T-cell (primary cell): ENCODE measurements at regions not wholly inside any gene's neighbourhood (a gene's known extent, or its start where the extent isn't known, plus 50 kb on each side); places are given as distances from the start of the nearest gene placed in this dataset.
A peak's percentile ranks its signal among the peaks of the same experiment; 100 is the strongest.

Experiments used
- ATAC-seq, 4 experiments: fragments of 200-7000 bp in 3 of 4; fragments of 150-1000 bp in 1 of 4; cut with Tn5 transposase; replicated peaks in 1 of 4; 1 replicate in 3 of 4; 2 replicates in 1 of 4; pipeline ENCODE4 v1.10.0; 2021; ENCODE audit warnings: moderate library complexity in 3 of 4, mild to moderate bottlenecking in 2 of 4, moderate number of reproducible peaks in 1 of 4
- CTCF ChIA-PET, 2 donors: fragments of 300-600 bp; sonication (Branson Sonifier 250); formaldehyde crosslinking; loops; one replicate each; lab custom pipeline; 2022; ENCODE audit warnings: antibody characterized with exemption in 2 of 2; lab: Charles Lee
- POLR2A ChIA-PET, 2 donors: fragments of 300-600 bp; sonication (Branson Sonifier 250); formaldehyde crosslinking; loops; one replicate each; lab custom pipeline; 2022; ENCODE audit warnings: antibody characterized with exemption in 2 of 2; lab: Charles Lee
- DNase-seq, 35 experiments: peaks; one replicate each; pipeline versions ENCODE4 v3.0.0 to v3.0.0-alpha.2; 2013 to 2023
- H3K27ac ChIP-seq: one replicate; pipeline ENCODE4 v1.5.1; 2013; ENCODE audit warnings: low read length
- H3K27me3 ChIP-seq, 2 experiments: replicated peaks in 1 of 2; 1 replicate in 1 of 2; 2 replicates in 1 of 2; pipeline versions ENCODE4 v1.6.1 to v1.7.0; 2013; ENCODE audit warnings: low read length in 1 of 2, mixed read lengths in 1 of 2; ENCODE audit not compliant: control insufficient read depth in 2 of 2, insufficient read depth in 2 of 2; ENCODE audit errors: extremely low read depth in 1 of 2
- H3K36me3 ChIP-seq, 2 donors: 1 replicate in 1 of 2; 2 replicates in 1 of 2; pipeline versions ENCODE4 v1.6.1 to v1.7.0; 2013; ENCODE audit warnings: low read length in 1 of 2; ENCODE audit not compliant: control insufficient read depth in 2 of 2, insufficient read depth in 1 of 2; ENCODE audit errors: extremely low read depth in 1 of 2
- H3K4me1 ChIP-seq, 2 experiments: 1 replicate in 1 of 2; 2 replicates in 1 of 2; pipeline versions ENCODE4 v1.6.1 to v1.7.0; 2013; ENCODE audit warnings: low read length in 2 of 2, mixed read lengths in 1 of 2; ENCODE audit not compliant: insufficient read depth in 2 of 2, control insufficient read depth in 1 of 2; ENCODE audit errors: extremely low read depth in 1 of 2
- H3K4me3 ChIP-seq, 2 donors: 1 replicate in 1 of 2; 2 replicates in 1 of 2; pipeline versions ENCODE4 v1.5.1 to v1.7.0; 2013; ENCODE audit warnings: mild to moderate bottlenecking in 2 of 2, low read length in 1 of 2, moderate library complexity in 1 of 2; ENCODE audit not compliant: control insufficient read depth in 1 of 2; ENCODE audit errors: extremely low read depth in 1 of 2
- H3K9me3 ChIP-seq: 2 replicates; pipeline ENCODE4 v1.7.0; 2013
- H3K27ac Mint-ChIP-seq, 2 donors: one replicate each; pipeline ENCODE4 v1.8.0; 2020 to 2021; ENCODE audit warnings: mild to moderate bottlenecking in 2 of 2, mixed read lengths in 2 of 2
- H3K27me3 Mint-ChIP-seq, 2 donors: one replicate each; pipeline ENCODE4 v1.8.0; 2021 to 2022; ENCODE audit warnings: mixed read lengths in 2 of 2
- H3K36me3 Mint-ChIP-seq: one replicate; pipeline ENCODE4 v1.8.0; 2021; ENCODE audit warnings: mixed read lengths
- H3K4me1 Mint-ChIP-seq, 3 donors: one replicate each; pipeline ENCODE4 v1.8.0; 2020 to 2022; ENCODE audit warnings: mixed read lengths in 3 of 3, mild to moderate bottlenecking in 1 of 3
- H3K4me3 Mint-ChIP-seq, 3 donors: one replicate each; pipeline ENCODE4 v1.8.0; 2020 to 2022; ENCODE audit warnings: mild to moderate bottlenecking in 3 of 3, mixed read lengths in 3 of 3, moderate library complexity in 3 of 3
- H3K9me3 Mint-ChIP-seq, 3 donors: one replicate each; pipeline ENCODE4 v1.8.0; 2020 to 2022; ENCODE audit warnings: mixed read lengths in 3 of 3
- WGBS: methylation state at CpG from one replicate; pipeline ENCODE4 v1.1.5; 2013; ENCODE audit warnings: missing lambda C conversion rate; ENCODE audit not compliant: insufficient coverage; 5-methylcytosine and 5-hydroxymethylcytosine counted together

DNA sequence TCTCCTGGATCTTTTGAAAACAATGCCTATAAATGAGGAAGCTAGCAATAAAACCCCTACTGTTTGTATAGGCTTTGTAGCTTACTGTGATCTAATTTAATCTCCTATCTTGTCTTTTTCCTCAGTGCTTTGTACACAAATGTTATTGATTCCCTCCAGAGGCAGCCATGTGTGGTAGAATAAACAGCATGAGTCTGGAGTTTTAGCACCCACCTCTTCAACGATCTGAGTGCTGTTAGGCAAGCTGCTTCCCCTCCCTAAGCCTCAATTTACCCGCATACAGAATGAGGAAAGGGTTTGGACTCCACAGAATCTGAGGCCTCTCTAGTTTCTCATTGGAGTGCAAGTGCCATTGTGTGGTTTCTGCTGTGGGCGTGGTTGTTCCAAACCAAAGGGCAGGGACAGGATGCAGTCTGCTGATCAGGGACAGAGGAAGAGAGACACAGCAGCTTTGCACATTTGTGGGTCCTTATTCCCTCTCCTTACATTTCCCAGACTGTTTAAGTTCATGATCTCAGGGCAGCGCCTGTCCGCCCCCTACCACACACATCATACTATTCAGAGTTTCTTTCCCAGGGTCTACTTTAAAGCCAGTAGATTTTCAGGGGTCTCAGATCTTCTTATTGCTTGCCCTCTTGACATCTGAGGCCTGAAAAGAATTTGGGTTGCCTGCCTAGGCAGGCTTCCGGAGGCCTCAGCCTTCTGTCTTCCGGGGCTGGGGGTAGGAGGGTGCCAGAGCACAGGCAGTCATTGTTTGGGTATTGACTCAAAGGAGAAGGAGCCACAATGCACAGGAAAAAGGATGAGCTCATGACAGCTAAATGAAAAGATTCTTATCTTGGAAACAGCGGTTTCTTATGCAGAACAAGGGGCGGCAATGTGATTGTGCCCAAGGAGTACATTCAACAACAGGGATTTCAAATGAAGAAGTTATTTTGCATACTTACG, 114.9 kb upstream of the TEX13D start:
- Mint-ChIP-seq H3K9me3 (no peaks in the 10 kb centered on the region), H3K27me3 (no peaks in the 10 kb centered on the region), H3K27ac (peak overlapping the region; percentile 86 to 99), H3K36me3 (no peaks in the 10 kb centered on the region), H3K4me1 (peaks cover 73 to 83% (median 78%) of the 10 kb centered on the region in 3 donors), H3K4me3 (peak overlapping the region; percentile 54 to 71 (median 65))
- Histone ChIP-seq H3K36me3 (no peaks in the 10 kb centered on the region), H3K9me3 (no peaks in the 10 kb centered on the region), H3K4me3 (peak overlapping the region; percentile 1 to 2), H3K27ac (peak overlapping the region; percentile 83), H3K27me3 (no peaks in the 10 kb centered on the region), H3K4me1 (peaks cover 48 to 52% of the 10 kb centered on the region in 2 experiments)
- ATAC-seq (peak; percentile 94 to 97 (median 96)), DNase-seq (peak; percentile 38 to 79 (median 60))
- ChIA-PET CTCF (interaction anchor here (0.6 to 1.1 kb wide), 7 partner anchors 16 to 207 kb away, joined by 3 to 8 read pairs (median 3); no protein-coding TSS in a partner anchor), POLR2A (interaction anchor here in 1 of 2 donors (1.0 kb wide), 2 partner anchors 129 to 130 kb away, joined by 3 to 4 read pairs; partner anchors contain the start of gene SH2D1A)
- 0% methylated on average over 3 of the region's 10 CpGs for WGBS

DNA sequence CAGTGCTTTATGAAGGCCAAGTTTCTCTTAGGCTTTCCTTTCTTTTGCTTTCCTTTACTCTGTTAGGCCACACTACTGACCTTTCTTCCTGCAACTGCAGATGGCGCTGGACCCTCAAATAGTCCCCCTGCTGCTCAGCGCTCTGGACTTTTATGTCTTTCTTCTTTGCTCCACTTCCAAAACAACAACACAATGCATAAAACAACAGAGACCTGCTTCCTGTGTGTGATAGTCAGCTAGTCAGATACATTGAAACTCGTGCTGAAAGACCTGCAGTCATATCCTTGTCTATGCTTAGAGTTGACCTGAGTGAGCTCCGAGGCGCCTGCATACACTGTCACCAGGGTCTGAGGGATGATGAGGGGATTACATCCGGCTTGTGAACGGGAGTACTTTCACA, 108.9 kb upstream of the TEX13D start:
- Mint-ChIP-seq H3K4me3 (peak overlapping the region in 1 of 3 donors; percentile 2), H3K4me1 (peaks cover 46 to 62% (median 50%) of the 10 kb centered on the region in 3 donors), H3K27ac (peak overlapping the region; percentile 56 to 72), H3K9me3 (no peaks in the 10 kb centered on the region), H3K36me3 (no peaks in the 10 kb centered on the region), H3K27me3 (no peaks in the 10 kb centered on the region)
- WGBS = 40% methylated on average over 1 of the region's 7 CpGs
- Histone ChIP-seq H3K4me1 (peaks cover 30 to 32% of the 10 kb centered on the region in 2 experiments), H3K9me3 (no peaks in the 10 kb centered on the region), H3K36me3 (no peaks in the 10 kb centered on the region), H3K27ac (peak overlapping the region; percentile 29), H3K4me3 (no peak overlapping the region), H3K27me3 (no peaks in the 10 kb centered on the region)
- peak in 3 of 4 experiments; percentile 54 to 62 (median 61) for ATAC-seq
- CTCF ChIA-PET = no interaction called here
- POLR2A ChIA-PET = interaction anchor here in 1 of 2 donors (0.5 kb wide), 1 partner anchor 11 kb away, joined by 3 read pairs; no protein-coding TSS in a partner anchor
- peak in 1 of 35 experiments; percentile 51 for DNase-seq

DNA sequence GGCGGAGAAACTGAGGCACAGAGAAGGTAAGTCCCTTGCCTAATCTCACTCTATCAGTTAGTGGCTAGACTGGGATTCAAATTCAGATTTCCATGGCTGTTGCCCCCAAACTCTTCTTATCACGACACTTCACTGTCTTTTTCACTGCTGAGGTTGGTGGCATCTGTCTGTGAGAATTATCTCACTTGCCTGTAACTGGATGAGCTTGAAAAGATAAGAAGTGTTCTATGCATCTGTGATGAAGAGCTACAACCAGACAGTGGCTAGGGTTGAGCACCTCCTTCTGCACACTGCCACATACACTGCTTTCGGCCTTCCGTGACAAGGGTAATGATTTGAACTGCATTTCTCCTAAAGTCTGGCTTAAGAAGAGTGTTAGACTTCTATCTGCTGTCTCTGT, 107.9 kb upstream of the TEX13D start:
- peak overlapping the region in 1 of 2 donors; percentile 66 for H3K27ac Mint-ChIP-seq
- H3K4me1 ChIP-seq = peaks cover 22 to 23% of the 10 kb centered on the region in 2 experiments
- no peaks in the 10 kb centered on the region for H3K36me3 ChIP-seq
- H3K27ac ChIP-seq = peak overlapping the region; percentile 29
- no peaks in the 10 kb centered on the region for H3K9me3 ChIP-seq
- H3K4me1 Mint-ChIP-seq = peaks cover 36 to 52% (median 40%) of the 10 kb centered on the region in 3 donors
- DNase-seq (no peak), ATAC-seq (peak in 1 of 4 experiments; percentile 27)
- ChIA-PET POLR2A (interaction anchor here in 1 of 2 donors (0.6 kb wide), 1 partner anchor 460 kb away, joined by 6 read pairs; no protein-coding TSS in a partner anchor), CTCF (no interaction called here)
- no peaks in the 10 kb centered on the region for H3K27me3 ChIP-seq
- H3K27me3 Mint-ChIP-seq = no peaks in the 10 kb centered on the region
- no CpG with 5 or more reads among the region's 4 CpGs for WGBS
- H3K36me3 Mint-ChIP-seq = no peaks in the 10 kb centered on the region
- no peak overlapping the region for H3K4me3 ChIP-seq
- H3K9me3 Mint-ChIP-seq = no peaks in the 10 kb centered on the region
- H3K4me3 Mint-ChIP-seq = peak overlapping the region in 1 of 3 donors; percentile 2

DNA sequence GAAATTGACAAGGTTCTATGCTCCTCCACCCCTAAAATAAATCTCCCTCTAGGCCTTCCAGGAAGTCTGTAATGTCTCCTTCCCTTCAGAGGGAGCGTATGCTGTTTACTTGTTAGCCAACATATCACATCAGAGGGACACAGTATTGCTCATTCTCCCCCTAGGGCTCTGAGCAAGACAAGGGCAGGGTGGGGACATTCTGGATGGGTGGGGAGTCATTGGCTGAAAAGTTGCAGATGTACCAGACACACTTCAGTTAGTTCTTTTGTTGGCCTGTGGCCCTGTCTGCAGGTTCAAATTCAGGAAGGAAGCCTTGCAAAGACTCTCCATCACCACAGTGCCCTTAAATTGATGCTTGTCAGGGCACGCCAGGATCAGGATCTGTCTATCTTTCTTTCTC, 106.3 kb upstream of the TEX13D start:
- Mint-ChIP-seq H3K4me1 (peaks cover 27 to 39% (median 30%) of the 10 kb centered on the region in 3 donors), H3K27ac (peak overlapping the region in 1 of 2 donors; percentile 34), H3K9me3 (no peaks in the 10 kb centered on the region), H3K4me3 (no peak overlapping the region), H3K27me3 (peaks cover 0 to 4% of the 10 kb centered on the region in 2 donors), H3K36me3 (no peaks in the 10 kb centered on the region)
- Histone ChIP-seq H3K36me3 (no peaks in the 10 kb centered on the region), H3K4me1 (peaks cover 20 to 22% of the 10 kb centered on the region in 2 experiments), H3K9me3 (no peaks in the 10 kb centered on the region), H3K27me3 (no peaks in the 10 kb centered on the region), H3K4me3 (no peak overlapping the region), H3K27ac (peak overlapping the region; percentile 43)
- POLR2A ChIA-PET = no interaction called here
- ATAC-seq (peak in 2 of 4 experiments; percentile 41 to 43), DNase-seq (peak in 1 of 35 experiments; percentile 28)
- CTCF ChIA-PET = interaction anchor here in 1 of 2 donors (0.7 kb wide), 1 partner anchor 116 kb away, joined by 3 read pairs; no protein-coding TSS in a partner anchor
- 100% methylated on average over 1 of the region's 2 CpGs for WGBS

DNA sequence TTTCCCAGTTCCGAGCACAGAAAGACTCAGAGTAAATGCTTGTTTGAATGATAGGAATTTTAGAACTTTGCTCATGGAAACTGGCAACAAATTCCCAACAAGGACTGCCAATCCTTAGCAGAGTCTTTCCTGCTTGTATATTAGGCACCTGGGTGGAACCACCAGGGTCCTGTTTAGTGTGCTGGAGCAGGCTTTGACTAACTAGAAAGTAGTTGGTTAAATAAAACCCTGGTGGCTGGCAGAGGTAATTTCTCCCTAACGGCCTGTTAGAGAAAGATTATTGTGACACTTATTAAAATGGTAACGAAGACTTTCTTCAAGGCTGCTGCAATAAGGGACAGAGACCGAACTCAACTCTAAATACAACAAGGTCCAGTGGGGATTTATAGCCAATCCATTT, 103.6 kb upstream of the TEX13D start:
- no peaks in the 10 kb centered on the region for H3K9me3 Mint-ChIP-seq
- no CpG with 5 or more reads among the region's 4 CpGs for WGBS
- Histone ChIP-seq H3K27ac (no peak overlapping the region), H3K27me3 (no peaks in the 10 kb centered on the region), H3K4me1 (peaks cover 11 to 31% of the 10 kb centered on the region in 2 experiments), H3K9me3 (no peaks in the 10 kb centered on the region), H3K36me3 (no peaks in the 10 kb centered on the region), H3K4me3 (no peak overlapping the region)
- no peaks in the 10 kb centered on the region for H3K36me3 Mint-ChIP-seq
- H3K4me1 Mint-ChIP-seq = peaks cover 17 to 29% (median 24%) of the 10 kb centered on the region in 3 donors
- ChIA-PET POLR2A (no interaction called here), CTCF (no interaction called here)
- peaks cover 0 to 4% of the 10 kb centered on the region in 2 donors for H3K27me3 Mint-ChIP-seq
- no peak overlapping the region for H3K4me3 Mint-ChIP-seq
- no peak for ATAC-seq
- H3K27ac Mint-ChIP-seq = no peak overlapping the region
- DNase-seq = no peak

DNA sequence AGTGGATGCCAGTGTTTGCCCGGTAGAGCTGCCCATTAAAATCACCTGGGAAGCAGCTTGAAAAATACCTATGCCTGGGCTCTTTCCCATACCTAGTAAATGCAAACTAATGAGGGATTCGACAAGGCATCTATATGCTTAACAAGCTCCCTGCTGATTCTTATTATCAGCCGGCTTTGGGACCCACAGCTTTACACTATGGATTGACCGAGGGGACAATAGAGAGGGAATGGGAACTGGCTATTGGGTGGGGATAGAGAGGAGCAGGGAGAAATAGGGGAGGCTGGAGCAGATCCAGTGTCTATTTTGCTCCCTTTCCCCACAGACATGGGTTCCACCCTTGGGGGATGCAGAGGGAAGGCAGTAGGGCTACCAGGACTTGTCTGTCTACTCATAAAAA, 103.1 kb upstream of the TEX13D start:
- ChIA-PET POLR2A (no interaction called here), CTCF (no interaction called here)
- Histone ChIP-seq H3K27me3 (no peaks in the 10 kb centered on the region), H3K9me3 (no peaks in the 10 kb centered on the region), H3K36me3 (no peaks in the 10 kb centered on the region), H3K27ac (no peak overlapping the region), H3K4me1 (peaks cover 11 to 27% of the 10 kb centered on the region in 2 experiments), H3K4me3 (no peak overlapping the region)
- Mint-ChIP-seq H3K4me1 (peaks cover 12 to 25% (median 23%) of the 10 kb centered on the region in 3 donors), H3K9me3 (no peaks in the 10 kb centered on the region), H3K4me3 (no peak overlapping the region), H3K27ac (no peak overlapping the region), H3K27me3 (peaks cover 0 to 4% of the 10 kb centered on the region in 2 donors), H3K36me3 (no peaks in the 10 kb centered on the region)
- DNase-seq (no peak), ATAC-seq (no peak)
- WGBS = 100% methylated on average over 1 of the region's 4 CpGs
